Nephron (organoid): ENCODE measurements at regions not wholly inside any gene's neighbourhood (a gene's known extent, or its start where the extent isn't known, plus 50 kb on each side); places are given as distances from the start of the nearest gene placed in this dataset.
"Not testable (repeated sequence)": the region's sequence is repeated elsewhere in the genome, so short reads cannot be mapped to it uniquely, and the experiment has no call there.

Source experiments
- H3K27ac Mint-ChIP-seq, 3 experiments: 2 replicates each; pipeline ENCODE4 v1.8.0; 2020; ENCODE audit warnings: mixed read lengths in 3 of 3, mild to moderate bottlenecking in 2 of 3, moderate library complexity in 1 of 3
- H3K27me3 Mint-ChIP-seq: 2 replicates; pipeline ENCODE4 v1.8.0; 2021; ENCODE audit warnings: low read depth, mild to moderate bottlenecking, moderate library complexity, mixed read lengths
- H3K36me3 Mint-ChIP-seq: 2 replicates; pipeline ENCODE4 v1.8.0; 2020; ENCODE audit warnings: low read depth, mixed read lengths
- H3K4me1 Mint-ChIP-seq: 2 replicates; pipeline ENCODE4 v1.8.0; 2020; ENCODE audit warnings: mixed read lengths
- H3K4me3 Mint-ChIP-seq, 3 experiments: 2 replicates each; pipeline ENCODE4 v1.8.0; 2020; ENCODE audit warnings: mild to moderate bottlenecking in 3 of 3, mixed read lengths in 3 of 3, moderate library complexity in 2 of 3
- H3K9me3 Mint-ChIP-seq: 2 replicates; pipeline ENCODE4 v1.8.0; 2020; ENCODE audit warnings: mixed read lengths
- TF ChIP-seq, protein P1 (sequence below), 3 experiments: fragments of 200-600 bp; sonication (generic); IDR thresholded peaks; one replicate each; pipeline ENCODE4 v1.5.0; 2021; ENCODE audit warnings: antibody characterized with exemption in 3 of 3; ENCODE audit not compliant: unreplicated experiment in 3 of 3

DNA sequence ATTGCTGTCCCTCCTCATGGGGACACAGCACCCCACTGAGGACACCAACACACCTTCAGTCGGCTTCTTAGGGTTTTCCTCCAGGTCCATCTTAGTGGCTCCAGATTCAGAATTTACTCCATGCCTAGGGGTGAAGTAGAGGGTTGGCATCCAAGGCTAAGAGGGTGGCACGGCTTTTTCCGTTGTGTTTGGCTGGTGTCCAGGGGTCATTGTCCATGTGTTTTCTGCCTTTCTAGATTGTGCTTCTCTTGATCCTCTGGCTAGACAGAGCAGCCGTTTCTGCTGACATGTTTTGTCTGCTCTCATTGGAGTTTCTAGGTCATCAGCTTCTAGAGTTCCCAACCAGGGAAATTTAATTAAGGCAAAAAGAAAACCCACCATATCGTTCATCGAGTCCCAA, 291.6 kb upstream of the CELF2 start:
- TF ChIP-seq, protein P1, sequence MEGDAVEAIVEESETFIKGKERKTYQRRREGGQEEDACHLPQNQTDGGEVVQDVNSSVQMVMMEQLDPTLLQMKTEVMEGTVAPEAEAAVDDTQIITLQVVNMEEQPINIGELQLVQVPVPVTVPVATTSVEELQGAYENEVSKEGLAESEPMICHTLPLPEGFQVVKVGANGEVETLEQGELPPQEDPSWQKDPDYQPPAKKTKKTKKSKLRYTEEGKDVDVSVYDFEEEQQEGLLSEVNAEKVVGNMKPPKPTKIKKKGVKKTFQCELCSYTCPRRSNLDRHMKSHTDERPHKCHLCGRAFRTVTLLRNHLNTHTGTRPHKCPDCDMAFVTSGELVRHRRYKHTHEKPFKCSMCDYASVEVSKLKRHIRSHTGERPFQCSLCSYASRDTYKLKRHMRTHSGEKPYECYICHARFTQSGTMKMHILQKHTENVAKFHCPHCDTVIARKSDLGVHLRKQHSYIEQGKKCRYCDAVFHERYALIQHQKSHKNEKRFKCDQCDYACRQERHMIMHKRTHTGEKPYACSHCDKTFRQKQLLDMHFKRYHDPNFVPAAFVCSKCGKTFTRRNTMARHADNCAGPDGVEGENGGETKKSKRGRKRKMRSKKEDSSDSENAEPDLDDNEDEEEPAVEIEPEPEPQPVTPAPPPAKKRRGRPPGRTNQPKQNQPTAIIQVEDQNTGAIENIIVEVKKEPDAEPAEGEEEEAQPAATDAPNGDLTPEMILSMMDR (IDR thresholded peaks at IDR 0.05; ENCODE audit: unreplicated experiment in 3 of 3) = no peak
- no peak overlapping the region for H3K4me3 Mint-ChIP-seq
- H3K4me1 Mint-ChIP-seq = no peaks in the 10 kb centered on the region
- H3K27ac Mint-ChIP-seq = no peak overlapping the region
- H3K9me3 Mint-ChIP-seq = no peaks in the 10 kb centered on the region
- peaks cover 5% of the 10 kb centered on the region for H3K27me3 Mint-ChIP-seq
- H3K36me3 Mint-ChIP-seq = no peaks in the 10 kb centered on the region

DNA sequence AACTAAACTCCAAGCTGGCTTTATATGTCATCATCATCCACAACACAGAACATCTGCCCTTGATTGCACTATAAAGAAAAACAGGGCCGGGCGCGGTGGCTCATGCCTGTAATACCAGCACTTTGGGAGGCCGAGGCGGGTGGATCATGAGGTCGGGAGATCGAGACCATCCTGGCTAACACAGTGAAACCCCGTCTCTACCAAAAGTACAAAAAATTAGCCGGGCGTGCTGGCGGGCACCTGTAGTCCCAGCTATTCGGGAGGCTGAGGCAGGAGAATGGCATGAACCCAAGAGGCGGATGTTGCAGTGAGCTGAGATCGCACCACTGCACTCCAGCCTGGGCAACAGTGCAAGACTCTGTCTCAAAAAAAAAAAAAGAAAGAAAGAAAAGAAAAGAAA, 290.3 kb upstream of the CELF2 start:
- H3K9me3 Mint-ChIP-seq, H3K4me3 Mint-ChIP-seq, H3K4me1 Mint-ChIP-seq, H3K27me3 Mint-ChIP-seq, H3K27ac Mint-ChIP-seq, H3K36me3 Mint-ChIP-seq: not testable (repeated sequence)

DNA sequence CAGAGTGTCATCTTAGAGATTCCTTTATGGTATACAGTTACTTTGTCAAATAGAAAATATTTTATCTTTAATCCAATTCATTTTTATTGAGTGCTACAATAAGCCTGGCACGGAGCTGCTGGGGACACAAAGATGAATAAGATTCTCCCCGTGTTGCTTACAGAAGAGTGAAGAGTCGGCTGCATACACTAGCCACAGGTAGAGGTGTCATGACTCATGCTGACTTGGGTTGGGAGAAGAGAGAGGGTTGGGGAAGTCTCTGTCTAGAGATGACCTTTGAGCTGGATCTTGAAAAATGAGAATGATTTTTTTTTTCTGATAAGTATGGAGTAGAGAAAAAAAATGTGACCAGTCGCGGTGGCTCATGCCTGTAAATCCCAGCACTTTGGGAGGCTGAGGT, 289.9 kb upstream of the CELF2 start:
- Mint-ChIP-seq H3K9me3 (peaks cover 4% of the 10 kb centered on the region), H3K4me3 (no peak overlapping the region), H3K27ac (no peak overlapping the region), H3K36me3 (no peaks in the 10 kb centered on the region), H3K27me3 (peaks cover 5% of the 10 kb centered on the region), H3K4me1 (no peaks in the 10 kb centered on the region)
- TF ChIP-seq, protein P1 (IDR thresholded peaks at IDR 0.05; ENCODE audit: unreplicated experiment in 3 of 3) = no peak

DNA sequence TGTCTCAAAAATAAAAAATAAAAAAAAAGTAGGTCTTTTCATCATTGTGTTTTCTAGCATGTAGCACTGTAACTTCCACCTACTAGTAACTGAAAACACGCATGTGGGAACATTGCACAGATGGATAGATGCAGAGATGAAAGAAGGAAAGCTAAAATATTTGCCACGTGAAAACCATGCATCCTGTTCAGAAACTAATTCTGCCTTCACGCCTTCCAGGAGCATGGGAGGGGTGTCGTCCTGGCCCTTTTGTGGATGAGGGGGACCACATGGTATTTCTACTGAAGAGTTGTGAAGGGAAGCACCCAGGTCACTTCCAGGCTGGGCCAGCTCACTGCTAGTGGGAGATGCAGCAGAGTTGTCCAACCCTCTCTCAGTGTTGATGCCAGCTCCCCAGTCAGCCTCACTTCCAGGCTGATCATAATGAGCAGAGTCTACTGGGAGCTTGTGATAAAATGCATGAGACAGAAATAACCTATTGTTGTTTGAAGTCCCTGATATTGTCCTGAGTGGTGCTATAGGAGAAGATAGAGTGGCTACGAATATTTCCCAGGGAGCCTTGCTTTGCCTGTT, 287.1 kb upstream of the CELF2 start:
- H3K27me3 Mint-ChIP-seq = peaks cover 5% of the 10 kb centered on the region
- no peaks in the 10 kb centered on the region for H3K36me3 Mint-ChIP-seq
- H3K4me3 Mint-ChIP-seq = no peak overlapping the region
- H3K4me1 Mint-ChIP-seq = no peaks in the 10 kb centered on the region
- H3K27ac Mint-ChIP-seq = no peak overlapping the region
- TF ChIP-seq, protein P1 (IDR thresholded peaks at IDR 0.05; ENCODE audit: unreplicated experiment in 3 of 3) = no peak
- peaks cover 4% of the 10 kb centered on the region for H3K9me3 Mint-ChIP-seq

DNA sequence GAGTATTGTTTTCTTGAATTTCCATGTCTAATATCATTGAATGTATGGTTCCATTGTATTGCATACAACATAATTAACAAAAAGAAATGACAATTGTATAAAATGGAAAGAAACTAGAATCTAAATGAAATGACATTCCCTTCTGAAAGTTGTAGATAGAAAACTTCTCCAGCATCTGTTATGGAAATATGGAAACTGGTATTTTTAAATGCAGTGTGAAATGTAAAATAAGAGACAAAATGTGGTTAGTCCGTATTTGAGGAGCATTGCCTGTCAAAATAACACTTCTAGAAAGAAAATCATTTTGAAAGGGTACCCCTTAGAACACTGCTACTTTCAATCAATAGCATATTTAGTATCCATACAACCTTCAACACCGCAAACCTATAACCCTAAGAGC, 286.3 kb upstream of the CELF2 start:
- no peak overlapping the region for H3K4me3 Mint-ChIP-seq
- TF ChIP-seq, protein P1 (IDR thresholded peaks at IDR 0.05; ENCODE audit: unreplicated experiment in 3 of 3) = no peak
- H3K4me1 Mint-ChIP-seq = no peaks in the 10 kb centered on the region
- H3K36me3 Mint-ChIP-seq = no peaks in the 10 kb centered on the region
- peaks cover 4% of the 10 kb centered on the region for H3K9me3 Mint-ChIP-seq
- H3K27ac Mint-ChIP-seq = no peak overlapping the region
- H3K27me3 Mint-ChIP-seq = peaks cover 5% of the 10 kb centered on the region

DNA sequence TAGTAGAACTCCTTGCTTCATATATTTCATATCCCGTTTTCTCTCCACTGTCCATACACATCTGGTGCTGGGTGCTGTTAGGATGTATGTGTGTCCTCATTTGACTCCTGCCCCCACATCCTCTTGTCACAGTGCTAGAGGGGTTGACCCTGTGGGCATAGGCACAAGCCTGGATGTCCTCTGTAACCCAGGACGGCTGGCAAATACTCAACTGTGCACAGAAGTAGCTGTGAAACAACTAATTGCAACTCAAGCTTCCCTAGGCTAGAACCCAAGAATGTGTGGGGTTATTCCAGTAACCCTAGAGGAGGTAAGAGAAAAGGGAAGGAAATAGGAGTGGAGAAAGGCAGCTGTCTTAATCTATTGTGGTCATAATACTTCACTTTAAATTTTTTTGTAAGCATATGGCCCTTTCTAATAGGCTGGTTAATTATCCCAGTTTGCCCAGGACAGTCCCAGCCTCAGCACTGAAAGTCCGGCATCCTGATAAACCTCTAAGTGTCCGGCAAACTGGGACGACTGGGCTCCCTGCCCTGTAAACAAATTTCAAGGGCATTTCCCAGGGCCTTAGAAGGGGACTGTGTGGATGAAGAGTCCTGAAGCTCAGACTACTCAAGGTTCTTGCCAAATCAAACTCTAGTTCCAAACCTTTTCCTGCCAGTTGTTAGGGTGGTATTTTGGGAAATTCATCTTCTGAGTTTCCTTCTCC, 283.2 kb upstream of the CELF2 start:
- no peak overlapping the region for H3K27ac Mint-ChIP-seq

More for the DNA sequence above, 283.2 kb upstream of the CELF2 start:
- H3K9me3 Mint-ChIP-seq = peaks cover 4% of the 10 kb centered on the region
- TF ChIP-seq, protein P1 (IDR thresholded peaks at IDR 0.05; ENCODE audit: unreplicated experiment in 3 of 3) = no peak
- H3K4me3 Mint-ChIP-seq = no peak overlapping the region
- no peaks in the 10 kb centered on the region for H3K36me3 Mint-ChIP-seq
- peaks cover 5% of the 10 kb centered on the region for H3K27me3 Mint-ChIP-seq
- H3K4me1 Mint-ChIP-seq = no peaks in the 10 kb centered on the region
